Endothelial cell of umbilical vein (primary cell): ENCODE measurements at regions not wholly inside any gene's neighbourhood (a gene's known extent, or its start where the extent isn't known, plus 50 kb on each side); places are given as distances from the start of the nearest gene placed in this dataset.

Source experiments
- BruUV-seq: library from RNA; stranded (reverse); fragments of 400-500 nt; replicated peaks from 2 replicates; lab custom pipeline; 2021; lab: Mats Ljungman, UMichigan
- CTCF ChIA-PET: fragments of 300-600, 350-600 bp; sonication (Branson Sonifier 250); formaldehyde crosslinking; loops from one replicate; lab custom pipeline; 2021; ENCODE audit warnings: antibody characterized with exemption, inconsistent platforms; lab: Charles Lee
- POLR2A ChIA-PET: fragments of 300-600, 350-600 bp; sonication (Branson Sonifier 250); formaldehyde crosslinking; loops from one replicate; lab custom pipeline; 2021; ENCODE audit warnings: antibody characterized with exemption, inconsistent platforms; lab: Charles Lee
- DNase-seq: peaks from one replicate; pipeline ENCODE4 v3.0.0-alpha.2; 2011; ENCODE audit warnings: low read depth, low spot score
- FAIRE-seq: peaks from 2 replicates; lab custom pipeline; 2011; peaks lifted over from hg19 to GRCh38; lab: Jason Lieb, UNC
- H2AFZ ChIP-seq: 2 replicates; pipeline ENCODE4 v1.6.0; 2012; ENCODE audit warnings: low read depth, low read length, control low read depth, inconsistent platforms
- H3K27ac ChIP-seq: 2 replicates; pipeline ENCODE4 v1.5.1; 2011; ENCODE audit warnings: low read depth, mild to moderate bottlenecking, control low read depth, low read length, moderate library complexity; ENCODE audit not compliant: insufficient read depth
- H3K27me3 ChIP-seq, 2 experiments: 2 replicates each; pipeline versions ENCODE4 v1.6.0 to v1.6.1; 2011; ENCODE audit warnings: low read length in 2 of 2, mixed read lengths in 1 of 2; ENCODE audit not compliant: control insufficient read depth in 2 of 2, insufficient read depth in 2 of 2
- H3K36me3 ChIP-seq, 2 experiments: 2 replicates in 1 of 2; 3 replicates in 1 of 2; pipeline ENCODE4 v1.5.1; 2011; ENCODE audit warnings: low read length in 2 of 2, mild to moderate bottlenecking in 1 of 2, moderate library complexity in 1 of 2; ENCODE audit not compliant: control insufficient read depth in 2 of 2, insufficient read depth in 2 of 2; ENCODE audit errors: extremely low read depth in 1 of 2
- H3K4me1 ChIP-seq: 3 replicates; pipeline ENCODE4 v1.5.1; 2011; ENCODE audit warnings: mild to moderate bottlenecking, low read length; ENCODE audit not compliant: control insufficient read depth, insufficient read depth; ENCODE audit errors: extremely low read depth
- H3K4me2 ChIP-seq: 2 replicates; pipeline ENCODE4 v1.6.1; 2011; ENCODE audit warnings: low read length, control low read depth, mixed read lengths; ENCODE audit not compliant: insufficient read depth
- H3K4me3 ChIP-seq, 3 experiments: fragments of 200-600 bp in 1 of 3; sonication (generic), shearing (Covaris generic) in 1 of 3; replicated peaks in 1 of 3; 2 replicates each; pipeline ENCODE4 v1.5.1; 2011 to 2016; ENCODE audit warnings: control low read depth in 3 of 3, low read length in 3 of 3, mild to moderate bottlenecking in 2 of 3, inconsistent platforms in 1 of 3, low read depth in 1 of 3, moderate library complexity in 1 of 3; ENCODE audit not compliant: insufficient read depth in 1 of 3
- H3K79me2 ChIP-seq: 2 replicates; pipeline ENCODE4 v1.6.0; 2012; ENCODE audit warnings: low read length, inconsistent platforms; ENCODE audit not compliant: control insufficient read depth, insufficient read depth
- H3K9ac ChIP-seq: replicated peaks from 2 replicates; pipeline ENCODE3; 2011; ENCODE audit warnings: low read length, control low read depth; ENCODE audit not compliant: insufficient read depth; ENCODE audit errors: extremely low read depth
- H3K9me1 ChIP-seq: replicated peaks from 3 replicates; pipeline ENCODE4 v1.6.0; 2011; ENCODE audit warnings: mild to moderate bottlenecking, low read length; ENCODE audit not compliant: control insufficient read depth, insufficient read depth; ENCODE audit errors: extremely low read depth
- H3K9me3 ChIP-seq: replicated peaks from 2 replicates; pipeline ENCODE4 v1.5.1; 2012; ENCODE audit warnings: low read length, inconsistent platforms; ENCODE audit not compliant: control insufficient read depth, insufficient read depth
- H4K20me1 ChIP-seq: replicated peaks from 2 replicates; pipeline ENCODE3; 2011; ENCODE audit warnings: mild to moderate bottlenecking, low read length; ENCODE audit not compliant: control insufficient read depth, insufficient read depth; ENCODE audit errors: extremely low read depth
- EZH2 ChIP-seq: IDR thresholded peaks from 2 replicates; pipeline ENCODE4 v1.6.1; 2012; ENCODE audit warnings: borderline replicate concordance, low read depth, mild to moderate bottlenecking, moderate library complexity, low read length, inconsistent platforms; ENCODE audit not compliant: severe bottlenecking
- FOS ChIP-seq: IDR thresholded peaks from 2 replicates; pipeline ENCODE4 v1.6.1; 2011; ENCODE audit warnings: mild to moderate bottlenecking, low read length, moderate library complexity, borderline replicate concordance; ENCODE audit not compliant: insufficient read depth
- GATA2 ChIP-seq: IDR thresholded peaks from 2 replicates; pipeline ENCODE4 v1.7.0; 2011; ENCODE audit warnings: low read depth, mild to moderate bottlenecking, moderate library complexity, mixed read lengths, low read length; ENCODE audit not compliant: insufficient read length, insufficient read depth
- JUN ChIP-seq: IDR thresholded peaks from 2 replicates; pipeline ENCODE4 v1.6.1; 2011; ENCODE audit warnings: borderline replicate concordance, low read depth; ENCODE audit not compliant: insufficient read length, insufficient read depth
- POLR2A ChIP-seq: IDR thresholded peaks from 2 replicates; pipeline ENCODE4 v1.6.1; 2012; ENCODE audit warnings: low read depth, mild to moderate bottlenecking, control low read depth, low read length
- POLR2AphosphoS5 ChIP-seq: IDR thresholded peaks from 2 replicates; pipeline ENCODE4 v1.6.1; 2012; ENCODE audit warnings: low read depth, mild to moderate bottlenecking, control low read depth, low read length, moderate library complexity; ENCODE audit not compliant: insufficient read depth
- dilution Hi-C: fragments of 300-500 bp; cut with MboI; formaldehyde crosslinking; loops from one replicate; pipeline ENCODE4 v1.15.0; 2019; ENCODE audit warnings: low sequenced_read_pairs; ENCODE audit not compliant: extremely low pct_ligation_motif_present
- intact Hi-C: fragments of 100-400 bp; cut with micrococcal nuclease; formaldehyde crosslinking; loops from one replicate; pipeline ENCODE4 v1.10.0; 2022
- TF ChIP-seq, protein P1 (sequence below), 2 donors: IDR thresholded peaks; 1 replicate in 1 of 2; 2 replicates in 1 of 2; pipeline ENCODE4 v1.5.1; 2011; ENCODE audit warnings: low read length in 2 of 2, mild to moderate bottlenecking in 2 of 2, moderate library complexity in 2 of 2, control low read depth in 1 of 2, inconsistent platforms in 1 of 2, low read depth in 1 of 2; ENCODE audit not compliant: insufficient read depth in 1 of 2; ENCODE audit errors: extremely low read depth in 1 of 2
- TF ChIP-seq, protein P2 (sequence below): IDR thresholded peaks from 2 replicates; pipeline ENCODE4 v1.6.1; 2011; ENCODE audit not compliant: insufficient read depth, insufficient read length

DNA sequence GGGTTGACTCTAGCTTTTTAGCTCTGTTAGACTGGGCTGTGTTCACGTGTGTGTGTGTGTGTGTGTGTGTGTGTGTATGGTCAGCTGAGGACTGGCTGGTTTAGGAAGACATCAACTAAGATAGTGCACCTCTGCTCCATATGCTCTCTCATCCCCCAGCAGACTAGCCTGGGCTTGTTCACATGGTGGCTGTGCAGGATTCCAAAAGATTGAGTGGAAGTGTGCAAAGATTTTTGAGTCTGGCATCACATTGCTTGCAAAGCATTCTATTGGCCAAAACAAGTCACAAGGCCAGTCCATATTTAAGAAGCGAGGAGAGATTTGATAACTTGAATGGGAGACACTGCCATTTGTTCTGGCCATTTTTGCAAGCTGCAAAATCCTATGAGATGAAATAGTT, 79.7 kb upstream of the C11orf87 start:
- CTCF ChIA-PET, result no interaction called here
- DNase-seq, result no peak
- dilution Hi-C loops, result no loop called here
- no peak overlapping the region for H3K9ac ChIP-seq
- TF ChIP-seq, protein P1, sequence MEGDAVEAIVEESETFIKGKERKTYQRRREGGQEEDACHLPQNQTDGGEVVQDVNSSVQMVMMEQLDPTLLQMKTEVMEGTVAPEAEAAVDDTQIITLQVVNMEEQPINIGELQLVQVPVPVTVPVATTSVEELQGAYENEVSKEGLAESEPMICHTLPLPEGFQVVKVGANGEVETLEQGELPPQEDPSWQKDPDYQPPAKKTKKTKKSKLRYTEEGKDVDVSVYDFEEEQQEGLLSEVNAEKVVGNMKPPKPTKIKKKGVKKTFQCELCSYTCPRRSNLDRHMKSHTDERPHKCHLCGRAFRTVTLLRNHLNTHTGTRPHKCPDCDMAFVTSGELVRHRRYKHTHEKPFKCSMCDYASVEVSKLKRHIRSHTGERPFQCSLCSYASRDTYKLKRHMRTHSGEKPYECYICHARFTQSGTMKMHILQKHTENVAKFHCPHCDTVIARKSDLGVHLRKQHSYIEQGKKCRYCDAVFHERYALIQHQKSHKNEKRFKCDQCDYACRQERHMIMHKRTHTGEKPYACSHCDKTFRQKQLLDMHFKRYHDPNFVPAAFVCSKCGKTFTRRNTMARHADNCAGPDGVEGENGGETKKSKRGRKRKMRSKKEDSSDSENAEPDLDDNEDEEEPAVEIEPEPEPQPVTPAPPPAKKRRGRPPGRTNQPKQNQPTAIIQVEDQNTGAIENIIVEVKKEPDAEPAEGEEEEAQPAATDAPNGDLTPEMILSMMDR (IDR thresholded peaks at IDR 0.05; ENCODE audit: extremely low read depth in 1 of 2, insufficient read depth in 1 of 2, low read depth in 1 of 2, low read length in 2 of 2), result no peak
- TF ChIP-seq POLR2A (no peak), POLR2AphosphoS5 (no peak), GATA2 (no peak), JUN (no peak), EZH2 (no peak), FOS (no peak)
- TF ChIP-seq, protein P2, sequence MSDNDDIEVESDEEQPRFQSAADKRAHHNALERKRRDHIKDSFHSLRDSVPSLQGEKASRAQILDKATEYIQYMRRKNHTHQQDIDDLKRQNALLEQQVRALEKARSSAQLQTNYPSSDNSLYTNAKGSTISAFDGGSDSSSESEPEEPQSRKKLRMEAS, result no peak
- no TSS peak for BruUV-seq
- no peak for FAIRE-seq
- H3K4me1 ChIP-seq, result no peaks in the 10 kb centered on the region
- no peaks in the 10 kb centered on the region for H4K20me1 ChIP-seq
- no peak overlapping the region for H3K4me3 ChIP-seq
- intact Hi-C loops, result no loop called here
- H3K4me2 ChIP-seq, result no peak overlapping the region
- H3K36me3 ChIP-seq, result no peaks in the 10 kb centered on the region
- no peaks in the 10 kb centered on the region for H3K79me2 ChIP-seq
- H2AFZ ChIP-seq, result no peak overlapping the region
- H3K9me3 ChIP-seq, result no peaks in the 10 kb centered on the region
- no peak overlapping the region for H3K27ac ChIP-seq
- H3K27me3 ChIP-seq, result no peaks in the 10 kb centered on the region
- POLR2A ChIA-PET, result no interaction called here
- H3K9me1 ChIP-seq, result no peaks in the 10 kb centered on the region
